GM12875 (cell line): ENCODE measurements at regions not wholly inside any gene's neighbourhood (a gene's known extent, or its start where the extent isn't known, plus 50 kb on each side); places are given as distances from the start of the nearest gene placed in this dataset.

ENCODE experiments used
- H3K4me3 ChIP-seq: one replicate; pipeline ENCODE4 v1.5.1; 2011; ENCODE audit warnings: low read depth, low read length, control low read depth
- TF ChIP-seq, protein P1 (sequence below): IDR thresholded peaks from 2 replicates; pipeline ENCODE4 v1.5.1; 2011; ENCODE audit warnings: low read depth, mild to moderate bottlenecking, control low read depth, inconsistent platforms, low read length, moderate library complexity, borderline replicate concordance; ENCODE audit not compliant: insufficient read depth

DNA sequence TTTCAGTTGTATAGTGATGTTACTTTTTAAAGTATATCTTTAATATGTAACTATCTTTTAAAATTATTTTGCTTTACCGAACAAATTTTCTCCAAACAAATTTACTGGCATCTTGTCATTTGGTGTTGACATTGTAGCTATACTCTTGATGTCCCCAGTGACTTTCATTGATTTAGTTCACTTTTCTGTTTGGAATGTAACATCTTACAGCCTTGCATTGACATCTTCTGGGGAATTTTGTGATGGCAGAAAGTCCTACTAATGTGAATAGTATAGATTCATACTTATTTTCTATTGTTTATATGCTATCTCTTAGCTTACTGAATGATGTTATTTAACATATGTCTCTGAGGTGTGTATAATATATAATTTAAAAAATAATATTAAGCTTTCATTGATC, 800.9 kb upstream of the ATXN8OS start:
- H3K4me3 ChIP-seq, result no peak overlapping the region
- TF ChIP-seq, protein P1, sequence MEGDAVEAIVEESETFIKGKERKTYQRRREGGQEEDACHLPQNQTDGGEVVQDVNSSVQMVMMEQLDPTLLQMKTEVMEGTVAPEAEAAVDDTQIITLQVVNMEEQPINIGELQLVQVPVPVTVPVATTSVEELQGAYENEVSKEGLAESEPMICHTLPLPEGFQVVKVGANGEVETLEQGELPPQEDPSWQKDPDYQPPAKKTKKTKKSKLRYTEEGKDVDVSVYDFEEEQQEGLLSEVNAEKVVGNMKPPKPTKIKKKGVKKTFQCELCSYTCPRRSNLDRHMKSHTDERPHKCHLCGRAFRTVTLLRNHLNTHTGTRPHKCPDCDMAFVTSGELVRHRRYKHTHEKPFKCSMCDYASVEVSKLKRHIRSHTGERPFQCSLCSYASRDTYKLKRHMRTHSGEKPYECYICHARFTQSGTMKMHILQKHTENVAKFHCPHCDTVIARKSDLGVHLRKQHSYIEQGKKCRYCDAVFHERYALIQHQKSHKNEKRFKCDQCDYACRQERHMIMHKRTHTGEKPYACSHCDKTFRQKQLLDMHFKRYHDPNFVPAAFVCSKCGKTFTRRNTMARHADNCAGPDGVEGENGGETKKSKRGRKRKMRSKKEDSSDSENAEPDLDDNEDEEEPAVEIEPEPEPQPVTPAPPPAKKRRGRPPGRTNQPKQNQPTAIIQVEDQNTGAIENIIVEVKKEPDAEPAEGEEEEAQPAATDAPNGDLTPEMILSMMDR, result no peak

DNA sequence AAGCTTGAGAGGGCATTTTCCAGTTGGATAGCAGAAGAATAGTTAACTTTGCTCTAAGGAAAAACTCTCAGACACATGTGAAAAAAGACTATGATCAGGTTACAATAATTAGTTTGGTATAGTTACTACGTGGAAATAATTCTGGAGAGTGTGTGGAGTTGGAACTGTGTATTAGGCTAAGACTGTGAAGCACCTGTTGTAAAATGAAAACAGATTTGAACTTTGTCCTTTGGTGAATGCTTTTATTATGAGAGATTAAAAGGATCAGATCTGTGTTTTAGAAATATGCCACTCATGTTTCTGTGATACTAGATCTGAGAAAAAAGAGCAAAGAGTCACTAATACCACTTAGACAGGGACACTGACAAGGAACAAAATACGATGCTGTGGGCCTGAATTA, 807.5 kb upstream of the ATXN8OS start:
- TF ChIP-seq, protein P1, result no peak
- no peak overlapping the region for H3K4me3 ChIP-seq

DNA sequence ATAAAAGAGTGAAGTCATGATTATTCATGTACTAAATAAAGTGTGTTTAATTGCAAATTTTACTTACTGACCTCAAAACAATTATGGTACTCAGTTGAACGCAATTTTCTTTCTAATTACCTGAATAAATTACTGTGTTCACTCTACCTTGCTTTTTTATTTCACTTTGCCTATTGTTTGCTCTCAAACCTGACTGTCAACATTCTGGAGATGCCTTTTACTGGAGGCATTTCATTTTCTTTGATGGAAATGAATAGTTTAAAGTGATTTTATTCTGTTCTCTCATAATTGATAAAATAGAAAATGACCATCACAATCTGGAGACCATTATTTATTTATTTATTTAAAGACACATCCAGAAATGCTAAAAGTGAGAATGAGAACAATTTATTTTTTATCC, 811.5 kb upstream of the ATXN8OS start:
- no peak overlapping the region for H3K4me3 ChIP-seq
- TF ChIP-seq, protein P1, result no peak

DNA sequence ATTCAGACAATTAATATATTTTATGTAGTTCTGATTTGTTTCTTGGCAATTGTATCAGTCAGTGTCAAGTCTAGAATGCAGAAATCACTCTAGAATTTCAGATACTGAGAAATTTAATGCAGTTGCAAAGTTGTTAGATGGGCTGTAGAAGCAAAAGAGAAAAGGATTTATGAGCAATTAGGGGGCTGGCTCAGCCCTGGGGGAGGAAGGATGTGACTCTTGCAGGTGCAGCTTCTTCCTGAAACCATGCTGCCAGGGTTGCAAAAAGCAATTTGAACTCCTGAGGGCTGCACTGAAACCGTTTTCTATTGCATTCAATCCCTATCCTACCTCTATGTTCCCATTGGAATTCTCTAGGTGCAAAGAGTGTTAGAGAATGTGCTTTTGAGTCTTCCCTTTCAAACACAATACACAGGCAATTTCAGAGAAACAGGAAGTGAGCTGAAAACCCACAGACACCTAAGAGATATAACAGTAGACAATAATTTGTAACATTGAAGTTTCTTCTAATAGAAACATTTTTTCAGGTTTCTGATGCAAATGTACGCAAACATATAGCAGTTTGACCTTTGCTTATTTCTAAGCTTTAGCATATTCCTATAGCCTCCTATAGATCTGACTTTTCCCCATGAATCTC, 814.7 kb upstream of the ATXN8OS start:
- H3K4me3 ChIP-seq, result no peak overlapping the region
- TF ChIP-seq, protein P1, result no peak

DNA sequence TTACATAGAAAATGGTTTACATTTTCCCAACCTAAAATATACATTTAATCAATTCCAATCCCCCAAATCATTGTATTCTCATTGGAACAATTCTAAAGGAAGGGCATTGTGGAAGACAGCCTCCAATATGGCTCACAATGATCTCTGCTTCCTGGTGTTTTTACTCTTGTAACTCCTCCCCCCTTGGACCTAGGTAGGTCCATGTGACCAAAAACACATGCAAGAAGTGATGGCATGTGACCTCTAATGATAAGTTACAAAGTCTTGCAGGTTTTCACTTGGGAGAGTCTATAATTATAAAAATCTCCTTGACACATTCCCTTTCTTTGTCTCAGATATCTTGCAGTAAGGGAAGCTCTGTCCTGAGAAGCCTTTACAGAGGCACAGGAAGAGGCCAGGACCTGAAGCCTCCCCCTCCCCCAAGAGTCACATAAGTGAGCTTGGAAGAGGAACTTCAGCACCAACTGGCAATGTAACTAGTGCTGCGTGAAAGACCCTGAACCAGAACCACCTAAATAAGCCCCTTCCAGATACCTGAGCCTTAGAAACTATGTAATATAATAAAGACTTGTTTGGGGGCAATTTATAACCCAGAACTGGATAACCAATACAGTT, 816.2 kb upstream of the ATXN8OS start:
- TF ChIP-seq, protein P1, result no peak
- no peak overlapping the region for H3K4me3 ChIP-seq

DNA sequence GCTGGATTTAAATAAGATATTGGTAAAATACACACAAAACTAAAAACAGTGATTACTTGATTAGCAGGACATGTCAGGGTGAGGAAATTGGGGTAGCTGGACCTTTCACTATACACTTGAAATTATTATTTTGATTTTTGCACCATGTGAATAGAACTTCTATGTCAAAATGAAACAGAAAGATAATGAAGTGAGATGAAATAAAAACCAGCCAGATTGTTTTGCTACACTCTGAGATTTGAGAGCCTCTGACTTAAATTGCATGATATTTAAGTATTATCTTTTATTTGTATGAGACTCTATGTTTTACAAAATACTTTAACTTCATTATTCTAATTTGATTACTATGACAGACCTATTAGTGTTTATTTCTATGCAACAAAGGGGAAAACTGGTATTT, 819.6 kb upstream of the ATXN8OS start:
- TF ChIP-seq, protein P1, result no peak
- no peak overlapping the region for H3K4me3 ChIP-seq

DNA sequence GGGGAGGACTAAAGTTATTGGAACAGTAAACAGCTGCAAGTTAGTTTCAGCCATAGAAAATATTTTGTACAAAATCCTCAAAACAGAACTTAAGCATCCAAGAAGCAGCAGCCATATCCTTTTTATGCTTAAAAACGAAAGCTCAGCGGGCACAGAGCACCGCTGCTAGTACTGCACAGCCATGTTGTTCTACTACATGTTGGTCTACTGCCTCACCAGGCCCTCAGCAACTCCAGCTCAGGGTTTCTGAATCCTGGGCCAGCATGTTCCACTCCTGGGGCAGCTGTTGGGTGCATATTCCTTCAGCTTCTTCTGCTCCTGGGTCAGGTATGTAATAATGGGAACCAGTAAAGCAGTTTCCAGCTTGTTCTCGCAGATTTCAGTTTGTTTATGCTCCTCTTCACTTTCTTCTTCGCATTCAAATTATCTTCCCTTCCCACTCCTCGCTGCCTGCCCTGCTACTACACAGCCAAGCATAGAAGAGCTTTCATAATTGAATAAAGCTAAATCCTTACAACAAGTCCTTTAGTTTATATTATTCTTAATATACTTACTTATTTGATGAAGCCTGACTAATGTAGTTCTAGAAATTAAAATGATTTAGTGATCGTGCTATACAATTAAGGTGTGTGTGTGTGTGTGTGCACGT, 820.5 kb upstream of the ATXN8OS start:
- TF ChIP-seq, protein P1, result no peak
- no peak overlapping the region for H3K4me3 ChIP-seq
